NOMO-1 (cell line): ENCODE measurements at regions not wholly inside any gene's neighbourhood (a gene's known extent, or its start where the extent isn't known, plus 50 kb on each side); places are given as distances from the start of the nearest gene placed in this dataset.

Source experiments
- DNase-seq, 2 experiments: peaks; one replicate each; lab custom pipeline; 2025; ENCODE audit not compliant: unreplicated experiment in 2 of 2; lab: John Stamatoyannopoulos, UW

- no peak for DNase-seq
These were observed 164.8 kb upstream of the COBL start for GRCh38 chr7:51481421-51481820.

- DNase-seq: no peak
These were observed 161.2 kb upstream of the COBL start for GRCh38 chr7:51477819-51478218.

GRCh38 chr7:51477323-51477722, 160.7 kb upstream of the COBL start:
- DNase-seq: no peak

DNA sequence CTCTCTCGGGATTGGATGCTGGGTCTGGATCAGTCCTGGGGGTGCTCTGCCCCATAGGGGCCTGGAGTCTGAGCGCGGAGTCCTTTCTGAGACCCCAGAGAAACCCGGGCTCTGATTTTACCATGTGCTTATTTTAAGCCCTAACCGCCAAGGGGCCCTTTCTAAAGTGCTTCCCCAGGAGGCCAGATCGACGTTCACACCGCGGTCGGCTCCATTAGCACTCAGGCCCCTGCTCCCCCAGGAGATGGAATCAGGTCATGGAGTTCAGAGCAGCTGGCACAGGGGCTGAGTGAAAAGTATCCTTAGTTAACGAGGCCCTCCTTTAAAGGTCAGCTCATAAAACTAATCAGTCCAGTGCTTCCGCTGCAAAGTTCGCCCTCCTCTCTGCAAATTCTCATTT, 159.4 kb upstream of the COBL start:
- DNase-seq: no peak

DNA sequence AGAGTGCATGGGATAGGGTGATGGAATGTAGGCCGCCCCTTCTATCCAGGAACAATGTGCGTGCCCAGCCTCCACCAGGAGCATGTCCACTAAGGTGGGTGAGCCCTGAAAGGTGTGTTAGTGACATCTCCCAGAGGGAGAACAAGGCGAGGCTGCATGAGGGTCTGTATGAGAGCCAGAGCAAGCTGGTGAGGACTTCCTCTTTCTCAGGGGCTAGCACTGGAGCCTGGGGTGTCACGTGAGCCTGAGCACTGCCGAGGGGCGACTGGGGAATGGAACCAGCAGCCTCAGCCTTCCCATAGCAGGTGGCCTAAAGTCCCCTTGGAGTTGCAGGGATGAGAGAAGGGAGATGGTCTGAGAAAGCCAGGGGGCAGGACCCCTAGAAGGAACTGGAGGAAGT, 156.3 kb upstream of the COBL start:
- no peak for DNase-seq

DNA sequence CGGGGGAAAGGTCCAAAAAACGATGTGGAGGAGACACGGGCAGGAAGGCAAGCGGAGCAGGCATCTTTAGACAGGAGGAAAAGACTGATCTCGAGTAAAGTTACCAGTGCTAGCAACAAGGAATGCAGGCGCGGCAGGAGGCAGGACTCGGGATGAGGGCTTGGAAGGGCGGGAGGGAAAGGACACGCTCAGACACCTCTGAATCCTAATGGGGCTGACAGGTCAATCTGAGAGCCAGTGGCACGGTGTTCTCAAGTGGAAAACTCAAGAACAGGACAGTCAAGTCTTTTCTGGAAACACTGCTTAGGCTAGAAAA, 155.3 kb upstream of the COBL start:
- no peak for DNase-seq

DNA sequence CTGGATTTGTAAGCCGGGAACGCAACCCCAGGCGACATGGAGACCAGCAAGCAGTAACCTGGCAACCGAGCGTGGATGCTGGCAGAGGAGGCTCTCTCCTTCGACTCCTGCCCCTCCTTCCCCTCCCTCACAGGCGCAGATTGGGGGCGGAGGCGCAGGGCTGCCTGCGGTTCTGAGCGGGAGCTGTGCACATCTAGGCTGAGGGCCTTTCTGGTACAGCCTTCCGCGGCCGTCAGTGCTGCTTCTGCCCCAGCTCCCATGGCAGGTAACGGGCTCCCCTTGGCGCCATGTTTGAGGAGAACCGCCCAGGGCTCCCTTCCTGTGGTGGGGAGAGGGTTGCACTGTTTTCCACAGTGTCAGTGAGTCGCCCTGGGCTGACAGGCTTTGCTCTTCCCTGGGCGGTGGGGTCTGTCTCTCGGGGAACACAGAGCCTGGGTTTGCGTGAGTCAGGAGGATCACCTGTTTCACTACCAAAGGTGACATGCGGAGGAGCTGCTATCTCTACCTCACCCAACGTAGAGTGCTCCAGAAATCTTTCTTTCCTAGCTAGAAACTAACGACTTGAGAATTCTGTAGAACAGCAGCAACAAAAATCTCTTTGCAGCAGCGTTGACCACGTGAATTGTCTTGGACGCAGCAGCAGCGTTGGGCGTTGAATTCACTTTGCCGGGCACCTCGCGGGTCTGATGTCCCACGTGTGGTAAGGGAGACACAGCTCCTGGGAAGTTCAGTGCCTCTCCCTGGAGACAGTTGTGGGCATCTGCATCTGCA, 154.8 kb upstream of the COBL start:
- DNase-seq: no peak

DNA sequence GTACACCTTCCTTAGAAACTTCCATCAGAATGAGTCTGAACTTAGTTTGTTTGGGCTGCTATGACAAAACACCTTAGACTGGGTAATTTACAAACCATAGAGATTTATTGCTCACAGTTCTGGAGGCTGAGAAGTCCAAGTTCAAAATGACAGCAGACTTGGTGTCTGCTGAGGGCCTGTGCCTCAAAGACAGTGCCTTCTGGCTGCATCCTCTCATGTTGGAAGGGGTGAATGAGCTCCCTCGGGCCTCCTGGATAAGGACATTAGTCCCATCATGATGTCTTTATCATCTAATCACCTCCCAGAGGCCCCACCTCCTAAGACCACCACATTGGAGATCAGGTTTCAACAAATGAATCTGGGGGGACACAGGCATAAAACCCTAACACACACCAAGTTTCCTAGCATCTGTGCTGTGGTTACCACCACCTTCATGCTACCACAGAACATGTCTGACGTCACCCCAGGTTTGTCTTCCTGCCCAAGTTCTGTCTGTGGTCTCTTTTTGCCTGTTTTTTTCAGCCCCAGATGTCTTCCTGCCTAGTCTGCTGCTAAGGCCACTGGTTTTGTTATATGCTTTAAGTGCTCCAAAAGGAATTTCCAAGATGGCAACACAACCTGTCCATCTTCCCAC, 150.9 kb upstream of the COBL start:
- DNase-seq: no peak

- no peak for DNase-seq
These were observed 143.2 kb upstream of the COBL start for GRCh38 chr7:51459809-51460208.

DNA sequence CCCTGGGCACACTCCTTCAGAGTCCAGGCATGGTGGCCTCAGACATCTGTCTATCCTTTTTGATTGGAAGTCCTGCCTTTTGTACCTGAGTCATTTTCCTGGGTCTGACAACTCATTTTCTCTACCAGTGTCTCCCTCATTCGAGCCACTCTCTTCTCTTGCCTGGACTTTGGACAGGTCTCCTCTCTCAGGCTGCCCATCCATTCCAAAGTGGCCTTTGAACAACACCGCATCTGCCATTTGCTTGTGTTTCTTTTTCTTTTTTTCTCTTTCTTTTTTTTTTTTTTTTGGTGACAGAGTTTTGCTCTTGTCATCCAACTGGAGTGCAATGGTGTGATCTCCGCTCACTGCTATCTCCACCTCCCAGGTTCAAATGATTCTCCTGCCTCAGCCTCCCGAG, 142.1 kb upstream of the COBL start:
- no peak for DNase-seq

- DNase-seq: no peak
These were observed 140.5 kb upstream of the COBL start for GRCh38 chr7:51457079-51457478.

DNA sequence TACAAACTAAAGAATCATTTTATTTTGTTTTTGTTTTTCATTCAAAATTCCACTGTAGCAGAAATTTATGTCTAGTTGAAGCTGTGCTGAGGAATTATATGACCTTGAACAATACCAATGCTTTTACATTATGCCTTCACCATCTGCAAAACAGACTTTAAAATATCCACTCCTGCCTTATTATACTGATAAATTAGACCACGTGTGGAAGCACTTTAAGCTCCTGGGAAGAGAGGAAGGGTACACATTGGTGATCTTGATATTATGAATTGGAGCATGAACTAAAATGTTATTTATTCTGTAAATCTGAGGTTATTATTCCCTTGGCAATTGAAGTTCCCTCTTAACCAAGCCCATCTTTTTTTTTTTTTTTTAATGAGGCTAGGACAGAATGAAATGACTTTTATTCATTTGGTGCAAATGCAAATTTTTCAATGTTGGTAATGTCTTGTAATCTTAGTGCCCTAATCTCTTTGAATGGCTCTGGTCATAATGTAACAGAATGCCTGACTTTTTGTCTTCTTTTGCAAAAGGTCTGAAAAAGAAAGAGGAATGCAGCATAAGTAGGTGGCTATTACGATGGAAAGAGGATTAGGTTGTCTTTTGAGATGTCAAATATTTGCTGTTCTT, 139.9 kb upstream of the COBL start:
- no peak for DNase-seq

GRCh38 chr7:51455948-51456347, 139.3 kb upstream of the COBL start:
- DNase-seq: no peak

- DNase-seq: no peak
These were observed 138.9 kb upstream of the COBL start for GRCh38 chr7:51455513-51455912.

- no peak for DNase-seq
These were observed 138.5 kb upstream of the COBL start for GRCh38 chr7:51455086-51455485.

- DNase-seq: no peak
These were observed 136.1 kb upstream of the COBL start for GRCh38 chr7:51452694-51453093.

DNA sequence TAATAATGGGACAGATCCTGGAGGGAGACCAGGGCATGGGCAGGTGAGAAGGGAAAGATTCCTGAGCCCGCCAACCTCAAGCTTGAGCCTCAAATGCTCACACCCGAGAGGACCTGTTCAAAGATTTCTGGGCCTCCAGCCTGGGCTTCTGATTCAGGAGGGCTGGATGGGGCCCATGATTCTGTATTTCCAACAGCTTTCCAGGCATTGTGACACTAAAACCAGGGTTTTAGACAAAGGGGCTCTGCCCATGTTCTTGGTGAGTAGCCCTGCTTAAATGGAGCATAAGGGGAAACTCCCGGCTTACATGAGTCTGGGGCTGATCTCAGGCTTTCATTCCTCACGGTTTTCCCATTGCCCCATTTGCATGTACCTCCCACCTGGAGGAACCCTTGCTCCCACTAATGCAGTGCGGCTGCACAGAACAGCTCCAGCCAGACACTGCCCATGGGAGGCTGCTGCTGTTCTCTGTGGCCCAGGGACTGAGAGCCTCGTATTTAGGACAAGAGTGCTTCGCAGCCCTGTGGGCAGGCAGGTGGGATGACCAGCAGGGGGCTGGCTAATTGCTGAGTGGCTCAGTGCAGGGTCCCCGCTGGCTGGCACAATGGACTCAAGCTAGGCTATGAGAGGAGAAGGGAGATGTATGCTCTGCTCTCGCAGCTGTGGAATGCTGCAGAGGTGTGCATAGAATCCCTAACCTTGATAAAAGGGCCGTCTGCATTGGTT, 135.3 kb upstream of the COBL start:
- no peak for DNase-seq

GRCh38 chr7:51450541-51450940, 133.9 kb upstream of the COBL start:
- DNase-seq: no peak

GRCh38 chr7:51446785-51447184, 130.2 kb upstream of the COBL start:
- DNase-seq: no peak

DNA sequence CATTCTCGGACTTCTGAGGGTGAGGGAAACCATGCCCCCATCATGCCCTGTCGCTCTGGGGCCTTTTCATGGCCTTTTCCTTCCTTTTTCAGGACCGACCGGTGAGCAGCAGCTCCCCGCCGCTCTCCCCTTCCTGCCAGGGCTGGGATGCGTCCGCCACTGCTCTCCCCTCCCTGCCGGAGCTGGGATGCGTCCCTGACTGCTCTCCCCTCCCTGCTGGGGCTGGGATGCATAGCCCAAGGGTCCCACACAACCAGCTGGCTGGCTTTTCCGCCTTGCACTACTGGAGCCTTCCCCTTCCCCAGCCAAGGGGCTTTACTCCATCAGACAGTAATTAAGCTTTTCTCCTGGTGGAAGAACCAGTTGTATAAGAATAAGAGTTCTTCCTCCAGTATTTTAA, 129.7 kb upstream of the COBL start:
- no peak for DNase-seq

DNA sequence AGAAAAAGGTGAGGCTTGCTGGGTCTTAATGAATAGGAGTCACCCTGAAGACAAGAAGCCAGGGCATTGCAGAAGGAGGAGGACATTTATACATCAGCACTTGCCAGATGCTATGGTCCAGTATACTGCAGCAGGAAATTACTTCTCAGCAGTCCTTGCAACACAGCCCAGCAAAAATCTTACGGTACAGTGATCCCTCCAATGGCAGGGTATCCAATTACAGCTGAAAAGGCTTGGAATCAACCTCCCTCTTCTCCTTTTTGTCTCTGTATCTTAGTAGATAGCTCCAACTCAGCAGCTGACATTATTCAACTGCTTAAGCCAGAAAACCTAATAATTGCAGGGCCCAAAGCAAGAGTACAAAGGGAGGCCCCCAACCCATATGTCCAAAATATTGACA, 128.3 kb upstream of the COBL start:
- DNase-seq: no peak
